A673 (cell line): ENCODE measurements at regions not wholly inside any gene's neighbourhood (a gene's known extent, or its start where the extent isn't known, plus 50 kb on each side); places are given as distances from the start of the nearest gene placed in this dataset.
A peak's percentile ranks its signal among the peaks of the same experiment; 100 is the strongest.

ENCODE experiments used
- BruUV-seq: library from RNA; stranded (reverse); fragments of 400-500 nt; replicated peaks from 2 replicates; lab custom pipeline; 2021; lab: Mats Ljungman, UMichigan
- CTCF ChIA-PET: fragments of 300-600 bp; sonication (Branson Sonifier 250); formaldehyde crosslinking; loops from one replicate; lab custom pipeline; 2022; ENCODE audit warnings: antibody characterized with exemption; lab: Charles Lee
- POLR2A ChIA-PET: fragments of 300-600 bp; sonication (Branson Sonifier 250); formaldehyde crosslinking; loops from one replicate; lab custom pipeline; 2022; ENCODE audit warnings: antibody characterized with exemption; ENCODE audit not compliant: low non-redundant PET; lab: Charles Lee
- DNase-seq: peaks from one replicate; pipeline ENCODE4 v3.0.0-alpha.2; 2015; ENCODE audit warnings: low spot score
- H3K27ac ChIP-seq: fragments of 200-600 bp; sonication (generic); 2 replicates; pipeline ENCODE4 v1.5.1; 2016; ENCODE audit warnings: mixed run types, low read depth, mild to moderate bottlenecking, mixed read lengths, antibody characterized with exemption, low read length; ENCODE audit not compliant: poor library complexity, severe bottlenecking
- H3K27me3 ChIP-seq: fragments of 200-600 bp; sonication (generic); replicated peaks from 2 replicates; pipeline ENCODE4 v1.6.1; 2017; ENCODE audit warnings: mixed run types, low read depth, mild to moderate bottlenecking, mixed read lengths, antibody characterized with exemption, low read length; ENCODE audit not compliant: insufficient read depth, poor library complexity
- H3K36me3 ChIP-seq: fragments of 200-600 bp; sonication (generic); 2 replicates; pipeline ENCODE4 v1.6.1; 2016; ENCODE audit warnings: mixed run types, mild to moderate bottlenecking, mixed read lengths, antibody characterized with exemption, low read length; ENCODE audit not compliant: insufficient read depth, poor library complexity, severe bottlenecking
- H3K4me1 ChIP-seq: fragments of 200-600 bp; sonication (generic); 2 replicates; pipeline ENCODE4 v1.6.1; 2017; ENCODE audit warnings: mixed run types, mild to moderate bottlenecking, mixed read lengths, antibody characterized with exemption, low read length; ENCODE audit not compliant: insufficient read depth, poor library complexity, severe bottlenecking
- H3K4me3 ChIP-seq: fragments of 200-600 bp; sonication (generic); 2 replicates; pipeline ENCODE4 v1.5.1; 2016; ENCODE audit warnings: low read depth, mixed run types, mild to moderate bottlenecking, mixed read lengths, low read length; ENCODE audit not compliant: poor library complexity, severe bottlenecking
- H3K9me3 ChIP-seq: fragments of 200-600 bp; sonication (generic); 2 replicates; pipeline ENCODE4 v1.6.1; 2016; ENCODE audit warnings: mixed run types, low read depth, mild to moderate bottlenecking, mixed read lengths, antibody characterized with exemption, low read length; ENCODE audit not compliant: poor library complexity, severe bottlenecking
- CTCF ChIP-seq: fragments of 300-800, 200-600 bp; sonication (generic); conservative IDR thresholded peaks from 2 replicates; pipeline ENCODE4 v1.5.1; 2017; ENCODE audit warnings: low read depth, mild to moderate bottlenecking, antibody characterized with exemption, low read length, moderate library complexity, mixed read lengths
- EZH2 ChIP-seq: fragments of 200-600 bp; sonication (generic); IDR thresholded peaks from 2 replicates; pipeline ENCODE4 v1.6.1; 2017; ENCODE audit warnings: borderline replicate concordance, low read depth, mild to moderate bottlenecking, mixed read lengths, antibody characterized with exemption, low read length; ENCODE audit not compliant: poor library complexity, severe bottlenecking
- intact Hi-C: fragments of 100-400 bp; cut with micrococcal nuclease; formaldehyde crosslinking; loops from one replicate; pipeline ENCODE4 v1.10.0; 2022; ENCODE audit not compliant: unreplicated experiment

DNA sequence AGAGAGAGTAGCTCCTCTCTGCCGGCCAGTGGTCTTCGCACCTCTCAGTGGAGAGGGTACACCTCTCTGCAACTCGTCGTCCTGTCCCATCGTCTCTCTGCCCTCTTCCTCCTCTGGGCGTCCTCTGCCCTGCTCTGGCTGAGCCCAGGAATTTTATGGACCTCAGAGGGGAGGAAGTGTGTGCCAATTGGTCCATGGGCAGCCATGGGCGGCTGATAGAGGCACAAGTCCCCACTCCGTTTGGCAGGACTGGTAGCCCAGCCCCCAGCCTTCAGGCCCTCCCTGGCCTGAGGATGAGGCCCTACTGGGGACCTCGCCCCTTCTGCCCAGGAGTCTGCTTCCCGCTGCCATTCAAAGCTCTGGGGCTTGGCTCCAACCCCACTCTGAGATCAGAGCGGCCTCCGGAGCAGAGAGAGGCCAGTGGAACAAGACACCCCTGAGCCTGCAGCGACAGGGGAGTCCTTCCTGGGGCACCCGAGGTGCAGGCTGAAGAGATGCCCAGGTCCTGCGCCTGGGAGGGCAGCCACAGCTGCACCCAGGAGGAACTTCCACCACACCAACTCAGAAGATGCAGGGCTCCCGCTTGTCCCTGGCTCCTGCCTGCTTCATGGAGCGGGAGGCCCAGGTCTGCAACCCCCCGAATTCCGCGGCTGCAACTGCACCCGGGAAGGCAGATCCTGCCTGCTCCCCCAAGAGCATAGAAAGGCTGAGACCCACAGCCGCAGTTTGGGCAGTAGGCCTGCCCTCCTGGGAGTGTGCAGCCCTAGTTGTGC is 659.9 kb downstream of the KCNT2 start:
- no peak for TF ChIP-seq CTCF
- no peak for TF ChIP-seq EZH2
- no peak for DNase-seq
- Histone ChIP-seq H3K4me3 (no peak overlapping the region), H3K36me3 (no peaks in the 10 kb centered on the region), H3K4me1 (no peaks in the 10 kb centered on the region), H3K9me3 (no peaks in the 10 kb centered on the region), H3K27ac (no peak overlapping the region), H3K27me3 (no peaks in the 10 kb centered on the region)
- no TSS peak for BruUV-seq
- intact Hi-C loops: no loop called here
- ChIA-PET POLR2A (no interaction called here), CTCF (no interaction called here)

DNA sequence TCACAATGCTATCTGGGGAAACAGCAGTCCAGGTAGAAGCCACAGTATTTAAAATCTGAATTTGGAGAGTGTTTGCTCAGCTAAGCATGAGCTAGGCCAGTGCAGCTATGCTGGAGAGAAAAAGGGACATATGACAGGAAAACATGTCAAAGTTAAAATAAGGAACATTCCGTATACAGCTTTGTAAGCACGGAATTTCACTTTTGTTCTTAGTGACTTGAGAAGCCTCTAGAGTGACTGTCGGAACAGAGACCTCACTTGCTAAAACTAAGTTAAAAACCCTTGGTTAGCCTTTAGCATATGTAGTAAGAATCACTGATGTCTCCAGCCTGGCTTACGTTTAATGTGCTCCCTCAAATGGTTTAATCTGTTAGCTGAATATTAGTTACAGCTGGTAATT is 661.7 kb downstream of the KCNT2 start:
- no peak for DNase-seq
- no peak overlapping the region for H3K27ac ChIP-seq
- no peaks in the 10 kb centered on the region for H3K4me1 ChIP-seq
- CTCF ChIA-PET: no interaction called here
- H3K36me3 ChIP-seq: no peaks in the 10 kb centered on the region
- TF ChIP-seq CTCF (no peak), EZH2 (no peak)
- intact Hi-C loops: no loop called here
- no peaks in the 10 kb centered on the region for H3K27me3 ChIP-seq
- no peak overlapping the region for H3K4me3 ChIP-seq
- POLR2A ChIA-PET: no interaction called here
- no TSS peak for BruUV-seq
- H3K9me3 ChIP-seq: no peaks in the 10 kb centered on the region

DNA sequence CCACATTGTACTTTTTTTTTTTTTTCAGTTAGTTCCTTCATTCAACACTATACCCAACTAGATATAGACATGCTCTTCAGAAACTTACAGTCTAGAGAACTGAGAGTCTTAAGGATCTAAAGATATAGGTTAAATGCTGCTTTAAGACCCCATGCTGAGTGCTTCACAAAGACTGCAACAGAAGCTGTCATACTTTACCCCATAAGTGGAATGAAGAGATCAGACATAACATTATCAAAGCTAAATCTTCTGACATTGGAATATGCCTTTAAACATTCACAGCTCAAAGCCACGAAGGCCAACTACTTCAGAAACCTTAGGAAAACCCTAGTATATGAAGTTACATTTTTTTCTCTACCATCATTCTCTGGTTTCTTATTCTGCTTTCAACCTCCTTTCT is 666.4 kb downstream of the KCNT2 start:
- no peaks in the 10 kb centered on the region for H3K36me3 ChIP-seq
- H3K4me3 ChIP-seq: no peak overlapping the region
- ChIA-PET POLR2A (no interaction called here), CTCF (no interaction called here)
- TF ChIP-seq EZH2: no peak
- no peak for TF ChIP-seq CTCF
- H3K27ac ChIP-seq: no peak overlapping the region
- BruUV-seq: no TSS peak
- peak; percentile 9 for DNase-seq
- no peaks in the 10 kb centered on the region for H3K27me3 ChIP-seq
- no peaks in the 10 kb centered on the region for H3K4me1 ChIP-seq
- intact Hi-C loops: no loop called here
- H3K9me3 ChIP-seq: no peaks in the 10 kb centered on the region
